ENCODE measurements at regions not wholly inside any gene's neighbourhood (a gene's known extent, or its start where the extent isn't known, plus 50 kb on each side); places are given as distances from the start of the nearest gene placed in this dataset.

- DNase-seq (ENCODE audit: low read depth in 1 of 2, low spot score in 1 of 2) (no peak), FAIRE-seq (no peak), ATAC-seq (no peak)
- H3K4me3 ChIP-seq, result no peak overlapping the region
- H3K9me3 ChIP-seq, result no peaks in the 10 kb centered on the region
- ChIA-PET CTCF (no interaction called here), POLR2A (no interaction called here)
- no peaks in the 10 kb centered on the region for H3K4me1 ChIP-seq
- WGBS (ENCODE audit: missing lambda C conversion rate), result 2% methylated on average over 2 of the region's 2 CpGs
- H3K4me2 ChIP-seq, result no peak overlapping the region
- TF ChIP-seq CHD4 (IDR thresholded peaks at IDR 0.05; ENCODE audit: borderline replicate concordance) (no peak), ZC3H11A (IDR thresholded peaks at IDR 0.05) (no peak)
- no peak overlapping the region for H3K27ac ChIP-seq
Observed at GRCh38 chr21:23247334-23247733, 2249.1 kb downstream of the NCAM2 start.

- no peak for DNase-seq (ENCODE audit: low read depth in 1 of 2, low spot score in 1 of 2)
- TF ChIP-seq MAFK (IDR thresholded peaks at IDR 0.05; ENCODE audit: partially characterized antibody), result peak; percentile 37
- TF ChIP-seq SREBF2 (IDR thresholded peaks at IDR 0.05), result no peak
- no peak for TF ChIP-seq SMC3 (IDR thresholded peaks at IDR 0.05)
- H3K27ac ChIP-seq, result no peak overlapping the region
- ChIA-PET POLR2A (no interaction called here), CTCF (no interaction called here)
- 2% methylated on average over 2 of the region's 2 CpGs for WGBS (ENCODE audit: missing lambda C conversion rate)
- FAIRE-seq, result no peak
- H3K4me3 ChIP-seq, result no peak overlapping the region
- H3K4me2 ChIP-seq, result no peak overlapping the region
- H3K9me3 ChIP-seq, result no peaks in the 10 kb centered on the region
- no peak for ATAC-seq
- no peaks in the 10 kb centered on the region for H3K4me1 ChIP-seq
Observed at GRCh38 chr21:23245255-23245654, 2247.0 kb downstream of the NCAM2 start.

- whole genome bisulfite sequencing (ENCODE audit: missing lambda C conversion rate), result 27% methylated on average over 2 of the region's 2 CpGs
- CTCF ChIA-PET, result no interaction called here
- H3K9me3 ChIP-seq, result no peaks in the 10 kb centered on the region
- TF ChIP-seq HDAC2 (IDR thresholded peaks at IDR 0.05), result no peak
- no peak for TF ChIP-seq TP53 (CRISPR knock-in tag; IDR thresholded peaks at IDR 0.05)
- no peak for TF ChIP-seq MAFK (IDR thresholded peaks at IDR 0.05; ENCODE audit: partially characterized antibody)
- TF ChIP-seq BCL3 (IDR thresholded peaks at IDR 0.05), result no peak
- no peak for TF ChIP-seq E2F6 (IDR thresholded peaks at IDR 0.05; ENCODE audit: borderline replicate concordance, low read depth)
- no peak for TF ChIP-seq NPAS2 (CRISPR knock-in tag; IDR thresholded peaks at IDR 0.05; ENCODE audit: borderline replicate concordance)
- no peak for TF ChIP-seq NFE2L2 (conservative IDR thresholded peaks at IDR 0.05; ENCODE audit: low read length)
- DNase-seq (ENCODE audit: low read depth in 1 of 2, low spot score in 1 of 2) (no peak), FAIRE-seq (no peak), ATAC-seq (no peak)
- no peak overlapping the region for H3K4me2 ChIP-seq
- no peak overlapping the region for H3K4me3 ChIP-seq
- POLR2A ChIA-PET, result no interaction called here
- H3K4me1 ChIP-seq, result no peaks in the 10 kb centered on the region
- H3K27ac ChIP-seq, result no peak overlapping the region
Observed at GRCh38 chr21:23223882-23224281, 2225.7 kb downstream of the NCAM2 start.

- no peak overlapping the region for H3K4me3 ChIP-seq
- no peak for DNase-seq (ENCODE audit: low read depth in 1 of 2, low spot score in 1 of 2)
- 48% methylated on average over 1 of the region's 1 CpG for WGBS (ENCODE audit: missing lambda C conversion rate)
- no peaks in the 10 kb centered on the region for H3K9me3 ChIP-seq
- ChIA-PET POLR2A (no interaction called here), CTCF (no interaction called here)
- ATAC-seq, result no peak
- no peak overlapping the region for H3K27ac ChIP-seq
- no peak for FAIRE-seq
- TF ChIP-seq NFE2L2 (conservative IDR thresholded peaks at IDR 0.05; ENCODE audit: low read length) (no peak), FOSL2 (IDR thresholded peaks at IDR 0.05) (no peak), FOSL2 (CRISPR knock-in tag; IDR thresholded peaks at IDR 0.05) (no peak)
- H3K4me1 ChIP-seq, result no peaks in the 10 kb centered on the region
- H3K4me2 ChIP-seq, result no peak overlapping the region
Observed at GRCh38 chr21:23218667-23219066, 2220.5 kb downstream of the NCAM2 start.

- ATAC-seq, result no peak
- H3K9me3 ChIP-seq, result no peaks in the 10 kb centered on the region
- POLR2A ChIA-PET, result no interaction called here
- no peak overlapping the region for H3K4me2 ChIP-seq
- no peaks in the 10 kb centered on the region for H3K4me1 ChIP-seq
- H3K4me3 ChIP-seq, result no peak overlapping the region
- TF ChIP-seq ESRRA (IDR thresholded peaks at IDR 0.05; ENCODE audit: borderline replicate concordance, low read length), result no peak
- no peak for TF ChIP-seq CBX2 (IDR thresholded peaks at IDR 0.05; ENCODE audit: borderline replicate concordance, low read depth)
- TF ChIP-seq JUN (IDR thresholded peaks at IDR 0.05), result no peak
- TF ChIP-seq RFX5 (IDR thresholded peaks at IDR 0.05), result no peak
- TF ChIP-seq HOXB5 (CRISPR knock-in tag; IDR thresholded peaks at IDR 0.05), result no peak
- no peak for TF ChIP-seq POLR2A (IDR thresholded peaks at IDR 0.05; ENCODE audit: low read length)
- TF ChIP-seq RNF2 (IDR thresholded peaks at IDR 0.05; ENCODE audit: borderline replicate concordance, low read depth), result no peak
- no peak for TF ChIP-seq BHLHE40 (IDR thresholded peaks at IDR 0.05; ENCODE audit: low read depth, low read length)
- TF ChIP-seq NFE2L2 (conservative IDR thresholded peaks at IDR 0.05; ENCODE audit: low read length), result no peak
- TF ChIP-seq SREBF2 (IDR thresholded peaks at IDR 0.05), result no peak
- TF ChIP-seq CHD2 (IDR thresholded peaks at IDR 0.05; ENCODE audit: low read length, partially characterized antibody), result no peak
- TF ChIP-seq REST (IDR thresholded peaks at IDR 0.05), result no peak
- no peak for TF ChIP-seq MAX (IDR thresholded peaks at IDR 0.05)
- TF ChIP-seq CEBPB (IDR thresholded peaks at IDR 0.05), result no peak
- no peak overlapping the region for H3K27ac ChIP-seq
- WGBS (ENCODE audit: missing lambda C conversion rate), result 0% methylated on average over 1 of the region's 1 CpG
- DNase-seq (ENCODE audit: low read depth in 1 of 2, low spot score in 1 of 2), result no peak
- no peak for FAIRE-seq
- CTCF ChIA-PET, result no interaction called here
Observed at GRCh38 chr21:23217597-23217996, 2219.4 kb downstream of the NCAM2 start.

All from A549 (cell line).